CD4-positive, CD25-positive, alpha-beta regulatory T cell (primary cell): ENCODE measurements at regions not wholly inside any gene's neighbourhood (a gene's known extent, or its start where the extent isn't known, plus 50 kb on each side); places are given as distances from the start of the nearest gene placed in this dataset.

Experiments used
- ATAC-seq, 2 donors: fragments of 150-1000 bp; cut with Tn5 transposase; one replicate each; pipeline ENCODE4 v1.10.0; 2021; ENCODE audit warnings: low read depth in 2 of 2, moderate number of reproducible peaks in 2 of 2, moderate library complexity in 1 of 2
- DNase-seq, 3 donors: peaks; one replicate each; pipeline versions ENCODE4 v3.0.0 to v3.0.0-alpha.2; 2012 to 2022; ENCODE audit warnings: mixed read lengths in 1 of 3
- H3K27ac ChIP-seq: one replicate; pipeline ENCODE4 v1.7.0; 2013; ENCODE audit warnings: mild to moderate bottlenecking, low read length; ENCODE audit not compliant: insufficient read depth, poor library complexity, severe bottlenecking
- H3K27me3 ChIP-seq: one replicate; pipeline ENCODE4 v1.7.0; 2013; ENCODE audit warnings: low read length; ENCODE audit not compliant: control insufficient read depth, insufficient read depth
- H3K36me3 ChIP-seq: one replicate; pipeline ENCODE4 v1.7.0; 2013; ENCODE audit warnings: mild to moderate bottlenecking, low read length, moderate library complexity; ENCODE audit not compliant: control insufficient read depth, insufficient read depth
- H3K4me1 ChIP-seq: 2 replicates; pipeline ENCODE4 v1.7.0; 2013; ENCODE audit warnings: mild to moderate bottlenecking, low read length; ENCODE audit not compliant: insufficient read depth, control insufficient read depth, poor library complexity, severe bottlenecking
- H3K4me3 ChIP-seq: one replicate; pipeline ENCODE4 v1.7.0; 2013; ENCODE audit warnings: low read depth, mild to moderate bottlenecking, low read length, moderate library complexity
- H3K9me3 ChIP-seq, 2 experiments: 1 replicate in 1 of 2; 2 replicates in 1 of 2; pipeline ENCODE4 v1.7.0; 2013; ENCODE audit warnings: low read length in 2 of 2, mild to moderate bottlenecking in 1 of 2, moderate library complexity in 1 of 2; ENCODE audit not compliant: control insufficient read depth in 2 of 2
- H3K27ac Mint-ChIP-seq, 3 donors: one replicate each; pipeline ENCODE4 v1.8.0; 2020 to 2022; ENCODE audit warnings: mild to moderate bottlenecking in 3 of 3, mixed read lengths in 3 of 3, moderate library complexity in 2 of 3
- H3K27me3 Mint-ChIP-seq: one replicate; pipeline ENCODE4 v1.8.0; 2022; ENCODE audit warnings: mild to moderate bottlenecking, mixed read lengths
- H3K36me3 Mint-ChIP-seq: one replicate; pipeline ENCODE4 v1.8.0; 2020; ENCODE audit warnings: mixed read lengths
- H3K4me1 Mint-ChIP-seq, 4 donors: one replicate each; pipeline ENCODE4 v1.8.0; 2020 to 2022; ENCODE audit warnings: mixed read lengths in 4 of 4, mild to moderate bottlenecking in 1 of 4
- H3K4me3 Mint-ChIP-seq, 4 donors: one replicate each; pipeline ENCODE4 v1.8.0; 2020 to 2022; ENCODE audit warnings: mild to moderate bottlenecking in 4 of 4, mixed read lengths in 4 of 4, moderate library complexity in 3 of 4
- H3K9me3 Mint-ChIP-seq, 7 donors: one replicate each; pipeline ENCODE4 v1.8.0; 2020 to 2022; ENCODE audit warnings: mixed read lengths in 7 of 7, mild to moderate bottlenecking in 3 of 7, moderate library complexity in 2 of 7

DNA sequence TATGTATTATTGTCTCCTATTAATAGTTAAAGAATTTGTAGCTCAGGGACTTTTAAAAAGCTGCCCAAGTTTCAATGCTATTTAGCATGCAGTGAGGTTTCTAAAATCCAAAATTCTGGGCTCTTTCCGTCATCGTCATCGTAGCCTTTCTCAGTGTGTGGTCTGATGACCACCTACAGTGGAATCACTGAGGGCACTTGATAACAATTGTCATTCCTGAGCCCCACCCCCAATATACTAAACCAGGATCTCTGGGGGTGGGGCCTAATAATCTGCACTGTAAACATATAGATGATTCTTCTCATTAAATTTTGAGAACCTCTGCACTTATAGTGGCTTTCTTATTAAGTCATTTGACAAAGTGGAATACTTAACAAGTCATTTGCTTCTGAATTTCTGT, 674.8 kb downstream of the PLPP3 start:
- Mint-ChIP-seq H3K36me3 (no peaks in the 10 kb centered on the region), H3K27me3 (no peaks in the 10 kb centered on the region), H3K27ac (no peak overlapping the region), H3K9me3 (peaks cover 0 to 7% (median 0%) of the 10 kb centered on the region in 7 donors), H3K4me3 (no peak overlapping the region), H3K4me1 (no peaks in the 10 kb centered on the region)
- H3K27me3 ChIP-seq: no peaks in the 10 kb centered on the region
- H3K4me1 ChIP-seq: no peaks in the 10 kb centered on the region
- no peak overlapping the region for H3K4me3 ChIP-seq
- DNase-seq: no peak
- ATAC-seq: no peak
- H3K9me3 ChIP-seq: no peaks in the 10 kb centered on the region
- H3K27ac ChIP-seq: no peak overlapping the region
- no peaks in the 10 kb centered on the region for H3K36me3 ChIP-seq

DNA sequence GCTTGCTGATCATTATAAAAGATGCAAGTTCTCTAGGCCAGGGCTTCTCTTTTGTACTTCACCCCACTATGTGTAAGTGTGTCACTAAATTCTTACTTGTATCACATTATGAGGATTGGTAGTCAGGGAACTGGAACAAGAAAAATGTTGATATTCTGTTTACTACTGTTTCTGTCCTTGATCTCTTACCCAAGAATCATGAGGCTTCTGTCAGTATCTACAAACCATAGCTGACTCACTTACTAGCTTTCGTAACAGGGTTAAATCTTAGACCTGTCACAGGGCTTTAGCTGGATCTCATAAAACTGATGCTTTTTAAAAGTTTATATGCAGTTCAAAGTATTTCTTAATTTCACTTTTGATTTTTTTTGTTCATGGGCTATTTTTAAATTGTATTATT, 681.2 kb downstream of the PLPP3 start:
- DNase-seq (no peak), ATAC-seq (no peak)
- Histone ChIP-seq H3K36me3 (no peaks in the 10 kb centered on the region), H3K9me3 (no peaks in the 10 kb centered on the region), H3K4me3 (no peak overlapping the region), H3K27ac (no peak overlapping the region), H3K27me3 (no peaks in the 10 kb centered on the region), H3K4me1 (no peaks in the 10 kb centered on the region)
- Mint-ChIP-seq H3K4me1 (no peaks in the 10 kb centered on the region), H3K27ac (no peak overlapping the region), H3K9me3 (peaks cover 0 to 11% (median 5%) of the 10 kb centered on the region in 7 donors), H3K27me3 (no peaks in the 10 kb centered on the region), H3K4me3 (no peak overlapping the region), H3K36me3 (no peaks in the 10 kb centered on the region)

DNA sequence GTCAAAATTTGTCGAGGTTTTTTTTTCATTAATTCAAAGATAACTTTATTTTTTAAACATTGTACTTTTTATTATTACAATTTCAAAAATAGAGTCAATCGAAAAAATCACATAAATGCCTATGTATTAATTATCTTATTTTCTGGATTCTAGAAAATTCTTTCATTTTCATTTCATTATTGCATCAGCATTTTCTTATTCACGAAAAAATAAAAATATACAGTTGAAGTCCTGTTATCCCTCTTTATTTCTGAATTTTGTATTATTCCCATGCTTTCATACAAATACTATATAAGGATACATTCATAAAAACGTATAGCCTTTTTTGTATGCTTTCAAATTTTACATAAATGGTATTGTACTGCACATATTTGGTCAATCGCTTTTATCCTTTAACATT, 681.0 kb upstream of the USP24 start:
- ATAC-seq (no peak), DNase-seq (no peak)
- Histone ChIP-seq H3K27ac (no peak overlapping the region), H3K4me1 (no peaks in the 10 kb centered on the region), H3K9me3 (no peaks in the 10 kb centered on the region), H3K27me3 (no peaks in the 10 kb centered on the region), H3K4me3 (no peak overlapping the region), H3K36me3 (no peaks in the 10 kb centered on the region)
- Mint-ChIP-seq H3K27ac (no peak overlapping the region), H3K4me3 (no peak overlapping the region), H3K4me1 (no peaks in the 10 kb centered on the region), H3K36me3 (no peaks in the 10 kb centered on the region), H3K9me3 (peaks cover 1 to 23% (median 6%) of the 10 kb centered on the region in 7 donors), H3K27me3 (no peaks in the 10 kb centered on the region)

DNA sequence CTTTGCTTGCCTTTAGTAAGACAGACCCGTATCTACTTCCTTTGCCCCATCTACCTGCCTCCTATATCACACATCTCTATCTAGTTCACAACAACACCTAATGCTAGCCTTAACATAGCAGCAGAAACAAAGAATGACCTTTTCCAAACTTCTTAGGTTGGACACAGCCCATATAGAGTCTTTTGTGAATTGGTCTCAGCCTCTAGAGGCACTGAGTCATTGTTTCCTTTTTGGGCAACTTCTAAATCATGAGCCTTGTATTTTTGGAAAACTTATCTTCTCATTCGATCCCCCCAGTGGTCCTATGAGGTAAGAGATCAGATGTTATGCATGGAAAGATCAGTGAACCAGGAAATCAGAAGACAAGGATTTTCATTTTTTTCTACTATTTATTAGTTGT, 679.4 kb upstream of the USP24 start:
- Mint-ChIP-seq H3K4me1 (no peaks in the 10 kb centered on the region), H3K27me3 (peaks cover under 1% of the 10 kb centered on the region), H3K27ac (no peak overlapping the region), H3K9me3 (peaks cover 1 to 23% (median 5%) of the 10 kb centered on the region in 7 donors), H3K4me3 (no peak overlapping the region), H3K36me3 (no peaks in the 10 kb centered on the region)
- Histone ChIP-seq H3K4me1 (no peaks in the 10 kb centered on the region), H3K9me3 (no peaks in the 10 kb centered on the region), H3K27ac (no peak overlapping the region), H3K27me3 (no peaks in the 10 kb centered on the region), H3K4me3 (no peak overlapping the region), H3K36me3 (no peaks in the 10 kb centered on the region)
- no peak for ATAC-seq
- DNase-seq: no peak

DNA sequence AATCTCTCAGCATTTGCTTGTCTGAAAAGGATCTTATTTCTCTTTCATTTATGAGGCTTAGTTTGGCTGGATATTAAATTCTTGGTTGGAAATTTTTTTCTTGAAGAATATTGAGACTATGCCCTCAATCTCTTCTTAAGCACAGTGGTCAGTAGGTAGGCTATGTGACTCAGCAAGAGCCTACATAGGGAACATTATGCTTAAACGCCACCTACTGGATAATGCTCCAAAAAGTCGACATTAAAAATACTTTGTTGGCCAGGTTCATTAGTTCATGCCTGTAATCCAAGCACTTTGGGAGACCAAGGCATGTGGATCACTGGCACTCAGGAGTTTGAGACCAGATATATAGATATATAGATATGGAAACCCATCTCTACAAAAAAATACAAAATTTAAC, 678.0 kb upstream of the USP24 start:
- no peak overlapping the region for H3K27ac Mint-ChIP-seq
- DNase-seq (peak in 1 of 3 donors; percentile 2), ATAC-seq (no peak)
- H3K27me3 Mint-ChIP-seq: peaks cover 4% of the 10 kb centered on the region
- Histone ChIP-seq H3K4me3 (no peak overlapping the region), H3K27ac (no peak overlapping the region), H3K27me3 (no peaks in the 10 kb centered on the region), H3K36me3 (no peaks in the 10 kb centered on the region), H3K4me1 (no peaks in the 10 kb centered on the region), H3K9me3 (no peaks in the 10 kb centered on the region)
- no peaks in the 10 kb centered on the region for H3K36me3 Mint-ChIP-seq
- no peaks in the 10 kb centered on the region for H3K4me1 Mint-ChIP-seq
- no peak overlapping the region for H3K4me3 Mint-ChIP-seq
- H3K9me3 Mint-ChIP-seq: peaks cover 3 to 20% (median 5%) of the 10 kb centered on the region in 7 donors

DNA sequence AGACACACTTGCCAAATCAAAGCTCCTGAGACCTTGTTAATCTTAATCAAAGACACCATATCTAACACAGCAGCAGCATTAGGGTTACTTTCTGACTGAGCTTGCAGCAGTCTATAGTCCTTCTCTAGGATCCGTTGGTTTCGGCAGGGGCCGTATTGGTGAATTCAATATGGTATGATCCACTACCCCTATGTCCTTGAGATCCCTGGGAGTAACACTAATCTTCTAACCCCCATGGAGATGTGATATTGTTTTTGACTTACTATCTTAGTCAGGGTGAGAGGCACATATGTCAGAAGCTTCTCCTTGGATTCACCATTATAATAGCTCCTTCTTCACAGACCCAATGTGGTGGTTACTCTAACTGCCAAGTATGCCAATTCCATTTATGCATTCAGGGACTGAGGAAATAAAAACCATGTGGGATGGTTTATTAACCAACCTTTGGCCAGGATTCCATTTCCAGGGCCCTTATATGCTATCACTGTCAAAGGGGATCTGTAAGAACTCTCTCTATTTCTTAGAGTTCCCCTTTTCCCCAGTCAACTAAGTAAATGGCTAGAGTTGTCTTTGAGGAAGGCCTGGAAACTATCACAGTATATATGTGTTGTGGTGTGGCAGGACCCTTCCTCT, 673.6 kb upstream of the USP24 start:
- Mint-ChIP-seq H3K27ac (no peak overlapping the region), H3K4me3 (no peak overlapping the region), H3K4me1 (no peaks in the 10 kb centered on the region), H3K27me3 (peaks cover 4% of the 10 kb centered on the region), H3K9me3 (peaks cover 0 to 12% (median 3%) of the 10 kb centered on the region in 7 donors), H3K36me3 (no peaks in the 10 kb centered on the region)
- H3K27me3 ChIP-seq: no peaks in the 10 kb centered on the region
- H3K4me1 ChIP-seq: no peaks in the 10 kb centered on the region
- no peak overlapping the region for H3K4me3 ChIP-seq
- ATAC-seq: no peak
- no peaks in the 10 kb centered on the region for H3K36me3 ChIP-seq
- no peak for DNase-seq
- H3K27ac ChIP-seq: no peak overlapping the region
- H3K9me3 ChIP-seq: no peaks in the 10 kb centered on the region

DNA sequence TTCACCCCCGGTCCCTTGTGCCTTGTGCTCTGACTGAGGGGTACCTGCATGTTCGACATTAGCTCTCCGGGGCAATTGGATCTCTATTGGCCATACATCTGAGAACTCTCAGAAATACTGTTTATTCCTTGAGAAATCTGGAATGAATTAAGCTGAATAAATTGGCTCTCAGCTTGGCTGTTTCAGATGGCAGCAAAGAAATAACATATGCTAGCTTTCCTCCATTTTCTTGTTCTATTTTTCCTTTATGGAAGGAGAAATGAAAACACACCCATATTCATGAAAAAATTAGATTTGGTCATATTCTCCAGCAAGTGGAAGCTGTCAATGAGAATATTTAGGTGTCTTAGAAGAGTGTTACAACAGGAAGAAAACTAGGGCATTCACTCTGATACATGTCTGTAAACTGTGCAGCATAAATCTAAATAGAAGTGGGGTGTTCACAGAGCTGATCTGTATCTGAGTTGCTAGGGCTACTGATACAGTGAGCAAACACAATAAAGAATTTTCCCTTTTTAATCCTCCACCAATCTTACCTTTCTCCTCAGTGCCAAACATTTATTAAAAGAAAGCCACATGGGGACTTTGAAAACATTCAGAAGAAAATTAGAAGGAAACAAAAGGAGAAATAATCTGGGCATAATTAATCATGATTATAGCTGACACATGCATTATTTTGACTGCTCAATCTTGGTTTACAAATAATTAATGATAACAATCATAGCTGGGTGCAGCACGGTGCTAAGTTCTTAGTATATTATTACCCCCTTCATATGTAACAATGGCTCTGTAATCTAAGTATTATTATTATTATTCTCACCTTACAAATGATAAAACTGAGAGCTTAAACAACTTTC, 671.9 kb upstream of the USP24 start:
- H3K27ac ChIP-seq: no peak overlapping the region
- H3K9me3 ChIP-seq: no peaks in the 10 kb centered on the region
- no peaks in the 10 kb centered on the region for H3K4me1 Mint-ChIP-seq
- H3K27me3 Mint-ChIP-seq: peaks cover 4% of the 10 kb centered on the region
- H3K27ac Mint-ChIP-seq: no peak overlapping the region
- no peaks in the 10 kb centered on the region for H3K36me3 Mint-ChIP-seq
- peaks cover 0 to 5% (median 2%) of the 10 kb centered on the region in 7 donors for H3K9me3 Mint-ChIP-seq
- no peaks in the 10 kb centered on the region for H3K36me3 ChIP-seq
- DNase-seq (no peak), ATAC-seq (no peak)
- no peaks in the 10 kb centered on the region for H3K4me1 ChIP-seq
- H3K4me3 ChIP-seq: no peak overlapping the region
- no peak overlapping the region for H3K4me3 Mint-ChIP-seq
- no peaks in the 10 kb centered on the region for H3K27me3 ChIP-seq

DNA sequence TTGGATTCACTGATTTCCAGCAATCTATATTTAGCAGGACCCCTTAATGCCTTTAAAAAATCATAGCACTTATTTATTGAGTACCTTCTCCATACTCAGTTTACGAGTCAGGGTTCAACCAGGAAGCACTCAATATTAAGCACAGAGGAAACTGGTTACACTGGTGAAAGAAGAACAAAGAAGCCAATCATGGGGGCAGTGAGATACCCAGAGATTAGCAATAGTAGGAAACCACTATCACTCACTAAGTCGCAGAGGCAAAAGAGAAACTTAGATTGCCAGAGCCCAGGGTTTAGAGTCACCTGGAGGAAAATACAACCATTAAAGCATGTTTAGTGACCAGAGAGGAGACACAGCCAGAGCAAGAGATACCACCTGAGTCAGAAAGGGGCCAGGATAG, 670.5 kb upstream of the USP24 start:
- no peak for ATAC-seq
- Mint-ChIP-seq H3K9me3 (peaks cover 0 to 4% (median 0%) of the 10 kb centered on the region in 7 donors), H3K27ac (peak overlapping the region in 1 of 3 donors; percentile 40)

More for the DNA sequence above, 670.5 kb upstream of the USP24 start:
- H3K4me3 ChIP-seq: no peak overlapping the region
- Mint-ChIP-seq H3K27me3 (peaks cover 4% of the 10 kb centered on the region), H3K4me1 (no peaks in the 10 kb centered on the region), H3K36me3 (no peaks in the 10 kb centered on the region), H3K4me3 (no peak overlapping the region)
- H3K27me3 ChIP-seq: no peaks in the 10 kb centered on the region
- H3K36me3 ChIP-seq: no peaks in the 10 kb centered on the region
- no peak for DNase-seq
- H3K4me1 ChIP-seq: no peaks in the 10 kb centered on the region
- H3K9me3 ChIP-seq: no peaks in the 10 kb centered on the region
- H3K27ac ChIP-seq: no peak overlapping the region
